ENCODE measurements at regions not wholly inside any gene's neighbourhood (a gene's known extent, or its start where the extent isn't known, plus 50 kb on each side); places are given as distances from the start of the nearest gene placed in this dataset.
"Not testable (repeated sequence)": the region's sequence is repeated elsewhere in the genome, so short reads cannot be mapped to it uniquely, and the experiment has no call there.

GRCh38 chr6:156193381-156193780, 583.8 kb upstream of the ARID1B start:
- Histone ChIP-seq H3K27me3 (ENCODE audit: control insufficient read depth in 1 of 2, insufficient read depth in 1 of 2, low read length in 2 of 2) (no peaks in the 10 kb centered on the region), H2AK5ac (ENCODE audit: low read length, severe bottlenecking) (no peak overlapping the region), H3K23ac (ENCODE audit: low read length in 2 of 2) (no peak overlapping the region), H3K4me2 (ENCODE audit: low read length, poor library complexity, severe bottlenecking) (no peak overlapping the region), H3K36me3 (ENCODE audit: control insufficient read depth in 1 of 2, insufficient read depth in 2 of 2, low read depth in 1 of 2, low read length in 2 of 2) (no peaks in the 10 kb centered on the region), H2BK12ac (ENCODE audit: low read length in 2 of 2) (no peak overlapping the region), H3K4ac (ENCODE audit: low read depth in 1 of 2, low read length in 2 of 2) (no peak overlapping the region), H3K9ac (ENCODE audit: low read length) (no peak overlapping the region), H3K4me3 (ENCODE audit: insufficient read depth in 1 of 2, low read depth in 1 of 2, low read length in 2 of 2) (no peak overlapping the region), H2BK15ac (ENCODE audit: low read depth, poor library complexity, severe bottlenecking) (no peak overlapping the region), H3K14ac (ENCODE audit: low read length in 2 of 2) (no peak overlapping the region), H3K4me1 (ENCODE audit: control insufficient read depth, insufficient read depth, low read depth, low read length) (no peaks in the 10 kb centered on the region), H4K91ac (ENCODE audit: low read length) (no peak overlapping the region), H2AFZ (ENCODE audit: low read depth, low read length) (no peak overlapping the region), H3K18ac (ENCODE audit: low read depth in 1 of 2, low read length in 2 of 2) (no peak overlapping the region), H2BK5ac (ENCODE audit: low read depth, low read length, poor library complexity, severe bottlenecking) (no peak overlapping the region), H3K27ac (ENCODE audit: low read length, poor library complexity, severe bottlenecking) (no peak overlapping the region), H3K79me1 (replicated peaks; ENCODE audit: low read length, poor library complexity, severe bottlenecking) (no peaks in the 10 kb centered on the region), H3K9me3 (ENCODE audit: control insufficient read depth, low read length) (peaks cover 8% of the 10 kb centered on the region), H4K8ac (ENCODE audit: low read length) (no peak overlapping the region), H2BK120ac (ENCODE audit: low read depth, low read length) (no peak overlapping the region)
- WGBS: 81% methylated on average over 2 of the region's 4 CpGs
- no peak for DNase-seq

DNA sequence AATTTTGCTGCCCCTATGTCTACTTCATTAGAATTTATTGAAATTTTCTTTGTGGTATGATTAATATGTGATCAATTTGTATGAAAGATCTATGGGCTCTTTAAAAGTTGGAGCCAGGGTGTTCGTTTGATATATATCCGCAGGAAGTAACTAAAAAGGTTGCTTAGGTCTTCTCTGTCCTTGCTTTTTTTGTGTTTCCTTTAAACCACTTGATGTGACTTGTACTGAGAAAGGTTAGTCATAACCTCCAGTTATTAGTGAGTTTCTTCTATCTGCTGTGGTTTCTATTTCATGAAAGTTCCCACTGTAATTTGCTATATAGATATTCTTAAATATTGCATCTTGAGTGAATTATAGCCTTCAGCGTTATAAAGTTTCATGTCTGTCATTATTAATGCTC, 585.3 kb upstream of the ARID1B start:
- 88% methylated on average over 3 of the region's 3 CpGs for WGBS
- peaks cover 13% of the 10 kb centered on the region for H3K9me3 ChIP-seq (ENCODE audit: control insufficient read depth, low read length)

GRCh38 chr6:156191390-156191789, 585.8 kb upstream of the ARID1B start:
- not testable (repeated sequence) for H3K36me3 ChIP-seq (ENCODE audit: control insufficient read depth in 1 of 2, insufficient read depth in 2 of 2, low read depth in 1 of 2, low read length in 2 of 2); H4K91ac ChIP-seq (ENCODE audit: low read length); H3K27me3 ChIP-seq (ENCODE audit: control insufficient read depth in 1 of 2, insufficient read depth in 1 of 2, low read length in 2 of 2); H3K4ac ChIP-seq (ENCODE audit: low read depth in 1 of 2, low read length in 2 of 2); H2BK5ac ChIP-seq (ENCODE audit: low read depth, low read length, poor library complexity, severe bottlenecking); H3K4me1 ChIP-seq (ENCODE audit: control insufficient read depth, insufficient read depth, low read depth, low read length); H3K79me1 ChIP-seq (replicated peaks; ENCODE audit: low read length, poor library complexity, severe bottlenecking); DNase-seq; H4K8ac ChIP-seq (ENCODE audit: low read length); H3K23ac ChIP-seq (ENCODE audit: low read length in 2 of 2); H3K27ac ChIP-seq (ENCODE audit: low read length, poor library complexity, severe bottlenecking); H2AK5ac ChIP-seq (ENCODE audit: low read length, severe bottlenecking); H2AFZ ChIP-seq (ENCODE audit: low read depth, low read length); H2BK15ac ChIP-seq (ENCODE audit: low read depth, poor library complexity, severe bottlenecking); H3K4me2 ChIP-seq (ENCODE audit: low read length, poor library complexity, severe bottlenecking); H3K4me3 ChIP-seq (ENCODE audit: insufficient read depth in 1 of 2, low read depth in 1 of 2, low read length in 2 of 2); H3K14ac ChIP-seq (ENCODE audit: low read length in 2 of 2); H2BK120ac ChIP-seq (ENCODE audit: low read depth, low read length); H3K18ac ChIP-seq (ENCODE audit: low read depth in 1 of 2, low read length in 2 of 2); H3K9ac ChIP-seq (ENCODE audit: low read length); H2BK12ac ChIP-seq (ENCODE audit: low read length in 2 of 2)
- H3K9me3 ChIP-seq (ENCODE audit: control insufficient read depth, low read length): peaks cover 13% of the 10 kb centered on the region

More for the DNA sequence above, 585.3 kb upstream of the ARID1B start:
- H3K36me3 ChIP-seq (ENCODE audit: control insufficient read depth in 1 of 2, insufficient read depth in 2 of 2, low read depth in 1 of 2, low read length in 2 of 2): no peaks in the 10 kb centered on the region
- H3K4me1 ChIP-seq (ENCODE audit: control insufficient read depth, insufficient read depth, low read depth, low read length): no peaks in the 10 kb centered on the region
- no peak overlapping the region for H3K4ac ChIP-seq (ENCODE audit: low read depth in 1 of 2, low read length in 2 of 2)
- no peak overlapping the region for H3K4me3 ChIP-seq (ENCODE audit: insufficient read depth in 1 of 2, low read depth in 1 of 2, low read length in 2 of 2)
- H2BK12ac ChIP-seq (ENCODE audit: low read length in 2 of 2): no peak overlapping the region
- no peak overlapping the region for H3K18ac ChIP-seq (ENCODE audit: low read depth in 1 of 2, low read length in 2 of 2)
- no peak overlapping the region for H2BK5ac ChIP-seq (ENCODE audit: low read depth, low read length, poor library complexity, severe bottlenecking)
- DNase-seq: no peak
- H3K79me1 ChIP-seq (replicated peaks; ENCODE audit: low read length, poor library complexity, severe bottlenecking): no peaks in the 10 kb centered on the region
- no peak overlapping the region for H3K23ac ChIP-seq (ENCODE audit: low read length in 2 of 2)
- H2BK120ac ChIP-seq (ENCODE audit: low read depth, low read length): no peak overlapping the region
- H2AK5ac ChIP-seq (ENCODE audit: low read length, severe bottlenecking): no peak overlapping the region
- H2BK15ac ChIP-seq (ENCODE audit: low read depth, poor library complexity, severe bottlenecking): no peak overlapping the region
- H3K4me2 ChIP-seq (ENCODE audit: low read length, poor library complexity, severe bottlenecking): no peak overlapping the region
- H2AFZ ChIP-seq (ENCODE audit: low read depth, low read length): no peak overlapping the region
- no peak overlapping the region for H3K14ac ChIP-seq (ENCODE audit: low read length in 2 of 2)
- H3K9ac ChIP-seq (ENCODE audit: low read length): no peak overlapping the region
- no peak overlapping the region for H4K8ac ChIP-seq (ENCODE audit: low read length)
- H3K27me3 ChIP-seq (ENCODE audit: control insufficient read depth in 1 of 2, insufficient read depth in 1 of 2, low read length in 2 of 2): no peaks in the 10 kb centered on the region
- H3K27ac ChIP-seq (ENCODE audit: low read length, poor library complexity, severe bottlenecking): no peak overlapping the region
- no peak overlapping the region for H4K91ac ChIP-seq (ENCODE audit: low read length)

- no peak overlapping the region for H2BK5ac ChIP-seq (ENCODE audit: low read depth, low read length, poor library complexity, severe bottlenecking)
- no peak overlapping the region for H4K8ac ChIP-seq (ENCODE audit: low read length)
- no peak overlapping the region for H3K4me3 ChIP-seq (ENCODE audit: insufficient read depth in 1 of 2, low read depth in 1 of 2, low read length in 2 of 2)
- no peak overlapping the region for H4K91ac ChIP-seq (ENCODE audit: low read length)
- DNase-seq: no peak
- no peak overlapping the region for H3K4ac ChIP-seq (ENCODE audit: low read depth in 1 of 2, low read length in 2 of 2)
- no peak overlapping the region for H3K27ac ChIP-seq (ENCODE audit: low read length, poor library complexity, severe bottlenecking)
- no peak overlapping the region for H2BK15ac ChIP-seq (ENCODE audit: low read depth, poor library complexity, severe bottlenecking)
- no peak overlapping the region for H2AFZ ChIP-seq (ENCODE audit: low read depth, low read length)
- H2BK12ac ChIP-seq (ENCODE audit: low read length in 2 of 2): no peak overlapping the region
- H3K4me1 ChIP-seq (ENCODE audit: control insufficient read depth, insufficient read depth, low read depth, low read length): no peaks in the 10 kb centered on the region
- no peak overlapping the region for H2BK120ac ChIP-seq (ENCODE audit: low read depth, low read length)
- H3K36me3 ChIP-seq (ENCODE audit: control insufficient read depth in 1 of 2, insufficient read depth in 2 of 2, low read depth in 1 of 2, low read length in 2 of 2): no peaks in the 10 kb centered on the region
- peaks cover 13% of the 10 kb centered on the region for H3K9me3 ChIP-seq (ENCODE audit: control insufficient read depth, low read length)
- H3K79me1 ChIP-seq (replicated peaks; ENCODE audit: low read length, poor library complexity, severe bottlenecking): no peaks in the 10 kb centered on the region
- H3K18ac ChIP-seq (ENCODE audit: low read depth in 1 of 2, low read length in 2 of 2): no peak overlapping the region
- no peak overlapping the region for H3K4me2 ChIP-seq (ENCODE audit: low read length, poor library complexity, severe bottlenecking)
- H3K14ac ChIP-seq (ENCODE audit: low read length in 2 of 2): no peak overlapping the region
- H2AK5ac ChIP-seq (ENCODE audit: low read length, severe bottlenecking): no peak overlapping the region
- H3K9ac ChIP-seq (ENCODE audit: low read length): no peak overlapping the region
- H3K23ac ChIP-seq (ENCODE audit: low read length in 2 of 2): no peak overlapping the region
- H3K27me3 ChIP-seq (ENCODE audit: control insufficient read depth in 1 of 2, insufficient read depth in 1 of 2, low read length in 2 of 2): no peaks in the 10 kb centered on the region
- 87% methylated on average over 6 of the region's 6 CpGs for WGBS
Observed at GRCh38 chr6:156190270-156190669, 586.9 kb upstream of the ARID1B start.
